Hepatocyte (in vitro differentiated cells): ENCODE measurements at regions not wholly inside any gene's neighbourhood (a gene's known extent, or its start where the extent isn't known, plus 50 kb on each side); places are given as distances from the start of the nearest gene placed in this dataset.

Source experiments
- CTCF ChIP-seq: fragments of 200-600 bp; sonication (generic); IDR thresholded peaks from 2 replicates; pipeline ENCODE4 v1.5.1; 2016; ENCODE audit warnings: antibody characterized with exemption, mild to moderate bottlenecking; ENCODE audit not compliant: poor library complexity
- EZH2 ChIP-seq: fragments of 200-600 bp; sonication (generic); IDR thresholded peaks from 2 replicates; pipeline ENCODE4 v1.6.1; 2016; ENCODE audit warnings: antibody characterized with exemption, mild to moderate bottlenecking, borderline replicate concordance

GRCh38 chr20:62590309-62591121, 51.8 kb upstream of the SLCO4A1 start:
- TF ChIP-seq CTCF (no peak), EZH2 (no peak)
